ENCODE measurements at regions not wholly inside any gene's neighbourhood (a gene's known extent, or its start where the extent isn't known, plus 50 kb on each side); places are given as distances from the start of the nearest gene placed in this dataset.

DNA sequence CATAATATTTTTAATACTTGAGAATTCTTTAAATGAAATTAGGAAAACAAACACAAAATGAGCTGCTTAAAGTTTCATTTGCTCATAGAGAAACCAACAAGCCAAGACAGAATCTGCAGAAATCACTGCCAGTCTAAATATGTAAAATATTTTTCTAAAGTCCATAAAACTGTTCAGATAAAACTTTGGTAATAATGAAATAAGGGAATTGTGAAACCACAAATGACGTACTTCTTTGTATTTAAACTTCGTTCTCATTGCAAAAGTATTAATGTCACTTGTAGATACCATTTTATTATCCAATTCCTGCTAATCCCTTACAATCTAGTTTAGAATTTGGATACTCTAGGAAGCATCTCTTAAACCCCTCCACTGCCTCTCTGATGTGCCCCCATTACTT is 234.5 kb upstream of the NEGR1 start:
- Histone ChIP-seq H3K4me1 (ENCODE audit: insufficient read depth, insufficient read length) (no peaks in the 10 kb centered on the region), H3K36me3 (ENCODE audit: insufficient read depth, insufficient read length, low read length) (no peaks in the 10 kb centered on the region), H3K9me3 (ENCODE audit: insufficient read depth, low read length) (no peaks in the 10 kb centered on the region), H3K9ac (ENCODE audit: insufficient read length, low read depth) (no peak overlapping the region), H3K27me3 (ENCODE audit: insufficient read depth, insufficient read length) (no peaks in the 10 kb centered on the region), H3K4me3 (ENCODE audit: insufficient read length, low read depth) (no peak overlapping the region)
- TF ChIP-seq SUZ12 (IDR thresholded peaks at IDR 0.05; ENCODE audit: extremely low read depth, insufficient read depth, insufficient read length), result no peak
- no peak for TF ChIP-seq YY1 (IDR thresholded peaks at IDR 0.05; ENCODE audit: insufficient read depth, insufficient read length)
- no peak for TF ChIP-seq ZNF274 (IDR thresholded peaks at IDR 0.05; ENCODE audit: low read depth, low read length)
- DNase-seq (ENCODE audit: low read depth, low spot score), result no peak

DNA sequence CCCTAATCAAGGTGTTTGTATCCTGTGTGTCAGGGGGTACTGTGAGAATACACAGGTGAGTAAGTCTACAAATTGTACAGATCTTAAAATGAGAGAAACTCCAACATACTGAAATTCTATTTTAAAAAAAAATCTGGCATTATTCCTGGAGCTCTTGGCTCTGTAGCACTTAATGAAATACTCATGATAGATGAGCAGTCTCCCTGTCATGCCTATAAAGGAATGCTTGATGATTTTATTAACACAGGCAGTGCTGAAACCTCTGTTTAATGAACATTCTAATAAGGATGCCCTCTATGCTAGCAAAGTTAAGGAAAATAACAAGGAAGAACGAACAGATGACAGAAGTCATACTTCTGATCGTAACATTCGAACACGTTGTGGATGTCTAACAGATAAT is 233.9 kb upstream of the NEGR1 start:
- H3K9me3 ChIP-seq (ENCODE audit: insufficient read depth, low read length), result no peaks in the 10 kb centered on the region
- no peaks in the 10 kb centered on the region for H3K36me3 ChIP-seq (ENCODE audit: insufficient read depth, insufficient read length, low read length)
- DNase-seq (ENCODE audit: low read depth, low spot score), result no peak
- no peaks in the 10 kb centered on the region for H3K4me1 ChIP-seq (ENCODE audit: insufficient read depth, insufficient read length)
- no peaks in the 10 kb centered on the region for H3K27me3 ChIP-seq (ENCODE audit: insufficient read depth, insufficient read length)
- H3K4me3 ChIP-seq (ENCODE audit: insufficient read length, low read depth), result no peak overlapping the region
- TF ChIP-seq SUZ12 (IDR thresholded peaks at IDR 0.05; ENCODE audit: extremely low read depth, insufficient read depth, insufficient read length) (no peak), YY1 (IDR thresholded peaks at IDR 0.05; ENCODE audit: insufficient read depth, insufficient read length) (no peak), ZNF274 (IDR thresholded peaks at IDR 0.05; ENCODE audit: low read depth, low read length) (no peak)
- no peak overlapping the region for H3K9ac ChIP-seq (ENCODE audit: insufficient read length, low read depth)

DNA sequence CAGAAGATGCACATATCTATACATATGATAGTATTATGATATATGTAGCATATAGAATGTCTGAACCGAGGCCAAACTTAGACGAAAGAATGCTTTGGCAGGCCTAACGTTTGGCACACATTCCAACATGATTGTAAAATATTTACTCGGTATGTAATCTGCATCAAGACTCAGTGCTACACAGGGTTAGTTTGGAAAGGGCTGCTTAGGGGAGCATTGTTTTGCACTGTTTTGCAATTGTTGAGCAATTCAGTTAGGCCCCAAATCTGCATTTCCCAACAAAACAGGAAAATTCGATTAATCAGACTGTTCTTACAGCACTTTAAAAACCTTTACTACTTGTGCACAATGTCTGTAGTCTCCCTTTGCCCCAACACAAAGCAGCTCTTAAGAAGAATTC is 216.0 kb upstream of the NEGR1 start:
- H3K27me3 ChIP-seq (ENCODE audit: insufficient read depth, insufficient read length), result no peaks in the 10 kb centered on the region
- no peak for DNase-seq (ENCODE audit: low read depth, low spot score)
- H3K4me1 ChIP-seq (ENCODE audit: insufficient read depth, insufficient read length), result no peaks in the 10 kb centered on the region
- no peak overlapping the region for H3K4me3 ChIP-seq (ENCODE audit: insufficient read length, low read depth)
- H3K9ac ChIP-seq (ENCODE audit: insufficient read length, low read depth), result no peak overlapping the region
- no peaks in the 10 kb centered on the region for H3K9me3 ChIP-seq (ENCODE audit: insufficient read depth, low read length)
- TF ChIP-seq SUZ12 (IDR thresholded peaks at IDR 0.05; ENCODE audit: extremely low read depth, insufficient read depth, insufficient read length), result no peak
- TF ChIP-seq YY1 (IDR thresholded peaks at IDR 0.05; ENCODE audit: insufficient read depth, insufficient read length), result no peak
- no peak for TF ChIP-seq ZNF274 (IDR thresholded peaks at IDR 0.05; ENCODE audit: low read depth, low read length)
- no peaks in the 10 kb centered on the region for H3K36me3 ChIP-seq (ENCODE audit: insufficient read depth, insufficient read length, low read length)

GRCh38 chr1:72489801-72490200 is 207.5 kb upstream of the NEGR1 start:
- no peak overlapping the region for H3K4me3 ChIP-seq (ENCODE audit: insufficient read length, low read depth)
- no peaks in the 10 kb centered on the region for H3K36me3 ChIP-seq (ENCODE audit: insufficient read depth, insufficient read length, low read length)
- DNase-seq (ENCODE audit: low read depth, low spot score), result no peak
- no peaks in the 10 kb centered on the region for H3K9me3 ChIP-seq (ENCODE audit: insufficient read depth, low read length)
- H3K27me3 ChIP-seq (ENCODE audit: insufficient read depth, insufficient read length), result no peaks in the 10 kb centered on the region
- no peaks in the 10 kb centered on the region for H3K4me1 ChIP-seq (ENCODE audit: insufficient read depth, insufficient read length)
- TF ChIP-seq SUZ12 (IDR thresholded peaks at IDR 0.05; ENCODE audit: extremely low read depth, insufficient read depth, insufficient read length) (no peak), ZNF274 (IDR thresholded peaks at IDR 0.05; ENCODE audit: low read depth, low read length) (no peak), YY1 (IDR thresholded peaks at IDR 0.05; ENCODE audit: insufficient read depth, insufficient read length) (no peak)
- no peak overlapping the region for H3K9ac ChIP-seq (ENCODE audit: insufficient read length, low read depth)

DNA sequence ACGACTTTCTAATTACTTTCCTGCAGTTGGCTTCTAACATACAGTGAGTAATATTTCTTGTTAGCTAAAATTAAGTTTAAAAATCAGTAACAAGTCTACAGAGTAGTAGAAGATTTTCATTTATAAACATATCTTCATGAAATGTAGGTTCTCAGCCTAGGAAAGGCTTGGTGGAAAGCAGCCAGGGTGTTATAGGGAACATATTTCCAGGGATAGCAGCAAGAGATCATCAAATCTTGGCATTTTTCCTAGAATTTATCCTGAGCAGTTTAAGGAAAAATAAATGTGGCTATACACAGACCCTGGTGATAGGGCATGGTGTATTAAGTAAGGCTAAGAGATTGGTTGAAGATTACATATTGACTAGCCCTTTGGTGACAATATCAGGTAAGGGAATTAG is 203.5 kb upstream of the NEGR1 start:
- no peak overlapping the region for H3K4me3 ChIP-seq (ENCODE audit: insufficient read length, low read depth)
- H3K9me3 ChIP-seq (ENCODE audit: insufficient read depth, low read length), result no peaks in the 10 kb centered on the region
- no peaks in the 10 kb centered on the region for H3K27me3 ChIP-seq (ENCODE audit: insufficient read depth, insufficient read length)
- H3K9ac ChIP-seq (ENCODE audit: insufficient read length, low read depth), result no peak overlapping the region
- no peak for DNase-seq (ENCODE audit: low read depth, low spot score)
- no peaks in the 10 kb centered on the region for H3K4me1 ChIP-seq (ENCODE audit: insufficient read depth, insufficient read length)
- H3K36me3 ChIP-seq (ENCODE audit: insufficient read depth, insufficient read length, low read length), result no peaks in the 10 kb centered on the region
- TF ChIP-seq YY1 (IDR thresholded peaks at IDR 0.05; ENCODE audit: insufficient read depth, insufficient read length) (no peak), ZNF274 (IDR thresholded peaks at IDR 0.05; ENCODE audit: low read depth, low read length) (no peak), SUZ12 (IDR thresholded peaks at IDR 0.05; ENCODE audit: extremely low read depth, insufficient read depth, insufficient read length) (no peak)

DNA sequence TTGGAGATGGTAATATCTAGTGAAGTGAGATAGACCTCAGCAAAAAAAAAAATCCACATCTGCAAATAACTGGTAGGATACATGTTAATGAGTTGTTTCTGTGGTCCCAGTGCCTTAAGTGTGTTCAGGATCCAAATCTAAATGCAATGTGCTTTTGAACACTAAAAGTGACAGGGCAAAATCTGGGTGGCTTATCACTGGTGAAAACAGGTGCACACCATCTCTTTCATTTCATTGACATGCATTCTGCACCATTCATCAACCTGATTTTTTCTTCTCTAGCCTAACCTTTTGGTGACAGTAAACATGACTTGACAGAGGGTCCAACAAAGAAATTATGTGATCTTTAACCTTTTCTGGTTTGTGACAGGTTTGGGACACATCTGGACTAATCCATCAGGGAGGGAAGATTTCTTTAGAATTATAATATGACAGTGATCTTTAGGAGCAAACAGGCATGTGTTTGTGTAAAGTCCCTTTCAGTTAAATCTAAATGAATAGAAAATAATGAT is 201.6 kb upstream of the NEGR1 start:
- H3K4me1 ChIP-seq (ENCODE audit: insufficient read depth, insufficient read length), result no peaks in the 10 kb centered on the region
- H3K9ac ChIP-seq (ENCODE audit: insufficient read length, low read depth), result no peak overlapping the region
- no peak for DNase-seq (ENCODE audit: low read depth, low spot score)
- no peaks in the 10 kb centered on the region for H3K36me3 ChIP-seq (ENCODE audit: insufficient read depth, insufficient read length, low read length)
- TF ChIP-seq ZNF274 (IDR thresholded peaks at IDR 0.05; ENCODE audit: low read depth, low read length), result no peak
- no peak for TF ChIP-seq SUZ12 (IDR thresholded peaks at IDR 0.05; ENCODE audit: extremely low read depth, insufficient read depth, insufficient read length)
- TF ChIP-seq YY1 (IDR thresholded peaks at IDR 0.05; ENCODE audit: insufficient read depth, insufficient read length), result no peak
- no peaks in the 10 kb centered on the region for H3K27me3 ChIP-seq (ENCODE audit: insufficient read depth, insufficient read length)
- H3K9me3 ChIP-seq (ENCODE audit: insufficient read depth, low read length), result peaks cover 11% of the 10 kb centered on the region; the same call in 1 of the 2 replicates
- no peak overlapping the region for H3K4me3 ChIP-seq (ENCODE audit: insufficient read length, low read depth)

- peaks cover 11% of the 10 kb centered on the region; the same call in 1 of the 2 replicates for H3K9me3 ChIP-seq (ENCODE audit: insufficient read depth, low read length)
- no peaks in the 10 kb centered on the region for H3K27me3 ChIP-seq (ENCODE audit: insufficient read depth, insufficient read length)
- no peak overlapping the region for H3K9ac ChIP-seq (ENCODE audit: insufficient read length, low read depth)
- no peak for TF ChIP-seq ZNF274 (IDR thresholded peaks at IDR 0.05; ENCODE audit: low read depth, low read length)
- no peak for TF ChIP-seq SUZ12 (IDR thresholded peaks at IDR 0.05; ENCODE audit: extremely low read depth, insufficient read depth, insufficient read length)
- no peak for TF ChIP-seq YY1 (IDR thresholded peaks at IDR 0.05; ENCODE audit: insufficient read depth, insufficient read length)
- no peaks in the 10 kb centered on the region for H3K36me3 ChIP-seq (ENCODE audit: insufficient read depth, insufficient read length, low read length)
- H3K4me3 ChIP-seq (ENCODE audit: insufficient read length, low read depth), result no peak overlapping the region
- DNase-seq (ENCODE audit: low read depth, low spot score), result no peak
- H3K4me1 ChIP-seq (ENCODE audit: insufficient read depth, insufficient read length), result no peaks in the 10 kb centered on the region
Observed at GRCh38 chr1:72482736-72483413, 200.5 kb upstream of the NEGR1 start.

Measured in NT2/D1 (cell line).